Neural progenitor cell (in vitro differentiated cells): ENCODE measurements at regions not wholly inside any gene's neighbourhood (a gene's known extent, or its start where the extent isn't known, plus 50 kb on each side); places are given as distances from the start of the nearest gene placed in this dataset.

Experiments used
- DNase-seq: peaks from one replicate; pipeline ENCODE4 v3.0.0-alpha.2; 2016; ENCODE audit warnings: low spot score
- H2AFZ ChIP-seq: fragments of 200-600 bp; sonication (generic); replicated peaks from 2 replicates; pipeline ENCODE4 v1.6.1; 2016; ENCODE audit warnings: antibody characterized with exemption
- H3F3A ChIP-seq: fragments of 200-600 bp; sonication (generic); 2 replicates; pipeline ENCODE4 v1.6.1; 2016; ENCODE audit warnings: antibody characterized with exemption, low read depth
- H3K27ac ChIP-seq: fragments of 200-600 bp; sonication (generic); 2 replicates; pipeline ENCODE4 v1.5.1; 2016; ENCODE audit warnings: mild to moderate bottlenecking
- H3K27me3 ChIP-seq: fragments of 200-600 bp; sonication (generic); 2 replicates; pipeline ENCODE4 v1.6.1; 2016; ENCODE audit warnings: mild to moderate bottlenecking, moderate library complexity
- H3K36me3 ChIP-seq: fragments of 200-600 bp; sonication (generic); 2 replicates; pipeline ENCODE4 v1.5.1; 2016
- H3K4me1 ChIP-seq: fragments of 200-600 bp; sonication (generic); 2 replicates; pipeline ENCODE4 v1.6.1; 2016; ENCODE audit warnings: mixed run types
- H3K4me2 ChIP-seq: fragments of 200-600 bp; sonication (generic); 2 replicates; pipeline ENCODE4 v1.6.1; 2016
- H3K4me3 ChIP-seq: fragments of 200-600 bp; sonication (generic); 2 replicates; pipeline ENCODE4 v1.5.1; 2016
- H3K79me2 ChIP-seq: fragments of 200-600 bp; sonication (generic); 2 replicates; pipeline ENCODE4 v1.6.1; 2016; ENCODE audit warnings: low read depth
- H3K9ac ChIP-seq: fragments of 200-600 bp; sonication (generic); 2 replicates; pipeline ENCODE4 v1.6.1; 2016
- H3K9me3 ChIP-seq: fragments of 200-600 bp; sonication (generic); 2 replicates; pipeline ENCODE4 v1.5.1; 2016; ENCODE audit warnings: low read depth
- H4K20me1 ChIP-seq: fragments of 200-600 bp; sonication (generic); 2 replicates; pipeline ENCODE4 v1.6.1; 2016; ENCODE audit warnings: low read depth
- H3K27ac Mint-ChIP-seq: 3 replicates; pipeline ENCODE4 v1.8.0; 2021; ENCODE audit warnings: mixed read lengths
- H3K27me3 Mint-ChIP-seq: 2 replicates; pipeline ENCODE4 v1.8.0; 2022; ENCODE audit warnings: low read depth, mild to moderate bottlenecking, inconsistent platforms, moderate library complexity, mixed read lengths; ENCODE audit not compliant: insufficient read depth
- H3K36me3 Mint-ChIP-seq: 3 replicates; pipeline ENCODE4 v1.8.0; 2021; ENCODE audit warnings: mixed read lengths
- H3K4me1 Mint-ChIP-seq: 3 replicates; pipeline ENCODE4 v1.8.0; 2021; ENCODE audit warnings: mixed read lengths
- H3K4me3 Mint-ChIP-seq: 3 replicates; pipeline ENCODE4 v1.8.0; 2021; ENCODE audit warnings: mild to moderate bottlenecking, moderate library complexity, mixed read lengths
- H3K9me3 Mint-ChIP-seq: 3 replicates; pipeline ENCODE4 v1.8.0; 2020; ENCODE audit warnings: mixed read lengths
- EZH2 ChIP-seq: fragments of 200-600 bp; sonication (generic); IDR thresholded peaks from 2 replicates; pipeline ENCODE4 v1.6.1; 2017; ENCODE audit warnings: antibody characterized with exemption, mild to moderate bottlenecking, moderate library complexity
- EZH2phosphoT487 ChIP-seq: fragments of 200-600 bp; sonication (generic); IDR thresholded peaks from 2 replicates; pipeline ENCODE4 v1.6.1; 2017; ENCODE audit warnings: antibody characterized with exemption
- TF ChIP-seq, protein P1 (sequence below): fragments of 200-600 bp; sonication (generic); IDR thresholded peaks from 2 replicates; pipeline ENCODE4 v1.5.1; 2017; ENCODE audit warnings: antibody characterized with exemption, mild to moderate bottlenecking

DNA sequence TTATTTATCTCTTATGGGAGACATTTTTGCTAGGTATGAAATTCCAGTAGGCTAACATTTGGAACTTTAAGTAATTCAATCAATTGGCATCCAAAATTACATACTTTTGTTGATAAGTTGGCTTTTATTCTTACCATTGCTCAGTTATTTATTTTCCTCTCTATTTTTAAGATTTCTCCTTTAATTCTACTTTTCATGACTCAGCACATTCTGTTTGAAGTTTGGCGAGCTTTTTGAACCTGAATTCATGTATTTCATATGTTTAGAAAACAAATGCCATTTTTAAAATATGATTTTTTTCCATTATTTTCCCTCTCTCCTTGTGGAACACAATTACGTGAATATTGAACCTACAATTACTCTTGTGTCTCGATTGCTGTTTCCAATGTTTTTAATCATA, 2896.3 kb upstream of the PCDH20 start:
- Mint-ChIP-seq H3K4me3 (no peak overlapping the region), H3K9me3 (peaks cover 2% of the 10 kb centered on the region), H3K4me1 (no peaks in the 10 kb centered on the region), H3K36me3 (no peaks in the 10 kb centered on the region), H3K27me3 (no peaks in the 10 kb centered on the region), H3K27ac (no peak overlapping the region)
- no peaks in the 10 kb centered on the region for H3K27me3 ChIP-seq
- no peaks in the 10 kb centered on the region for H3K36me3 ChIP-seq
- no peaks in the 10 kb centered on the region for H4K20me1 ChIP-seq
- H3F3A ChIP-seq, result no peaks in the 10 kb centered on the region
- no peaks in the 10 kb centered on the region for H3K79me2 ChIP-seq
- TF ChIP-seq, protein P1, sequence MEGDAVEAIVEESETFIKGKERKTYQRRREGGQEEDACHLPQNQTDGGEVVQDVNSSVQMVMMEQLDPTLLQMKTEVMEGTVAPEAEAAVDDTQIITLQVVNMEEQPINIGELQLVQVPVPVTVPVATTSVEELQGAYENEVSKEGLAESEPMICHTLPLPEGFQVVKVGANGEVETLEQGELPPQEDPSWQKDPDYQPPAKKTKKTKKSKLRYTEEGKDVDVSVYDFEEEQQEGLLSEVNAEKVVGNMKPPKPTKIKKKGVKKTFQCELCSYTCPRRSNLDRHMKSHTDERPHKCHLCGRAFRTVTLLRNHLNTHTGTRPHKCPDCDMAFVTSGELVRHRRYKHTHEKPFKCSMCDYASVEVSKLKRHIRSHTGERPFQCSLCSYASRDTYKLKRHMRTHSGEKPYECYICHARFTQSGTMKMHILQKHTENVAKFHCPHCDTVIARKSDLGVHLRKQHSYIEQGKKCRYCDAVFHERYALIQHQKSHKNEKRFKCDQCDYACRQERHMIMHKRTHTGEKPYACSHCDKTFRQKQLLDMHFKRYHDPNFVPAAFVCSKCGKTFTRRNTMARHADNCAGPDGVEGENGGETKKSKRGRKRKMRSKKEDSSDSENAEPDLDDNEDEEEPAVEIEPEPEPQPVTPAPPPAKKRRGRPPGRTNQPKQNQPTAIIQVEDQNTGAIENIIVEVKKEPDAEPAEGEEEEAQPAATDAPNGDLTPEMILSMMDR, result no peak
- TF ChIP-seq EZH2phosphoT487 (no peak), EZH2 (no peak)
- DNase-seq, result no peak
- H3K4me3 ChIP-seq, result no peak overlapping the region
- no peak overlapping the region for H3K27ac ChIP-seq
- H3K9me3 ChIP-seq, result no peaks in the 10 kb centered on the region
- no peak overlapping the region for H3K4me2 ChIP-seq
- H2AFZ ChIP-seq, result no peak overlapping the region
- H3K9ac ChIP-seq, result no peak overlapping the region
- H3K4me1 ChIP-seq, result no peaks in the 10 kb centered on the region

DNA sequence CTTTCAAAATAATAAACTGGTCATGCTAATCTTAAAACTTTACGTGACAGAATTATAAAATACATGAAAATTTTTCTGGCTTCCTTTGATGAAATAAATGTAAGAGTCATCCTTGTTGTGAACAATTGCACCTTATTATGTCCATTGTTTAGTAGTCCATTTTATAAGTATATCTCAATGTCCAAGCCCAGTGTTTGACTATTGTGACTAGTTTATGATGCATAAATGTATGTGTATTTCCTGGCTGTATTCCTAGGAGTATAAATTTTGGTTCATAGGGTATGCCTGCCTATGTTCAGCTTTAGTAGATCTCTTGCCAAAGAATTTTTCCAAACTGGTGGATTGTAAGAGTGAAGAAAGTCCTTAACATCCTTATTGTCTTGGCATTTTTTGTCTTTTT, 2895.5 kb upstream of the PCDH20 start:
- no peaks in the 10 kb centered on the region for H3K36me3 ChIP-seq
- H3K9me3 ChIP-seq, result no peaks in the 10 kb centered on the region
- no peaks in the 10 kb centered on the region for H3K4me1 ChIP-seq
- H3K27me3 ChIP-seq, result no peaks in the 10 kb centered on the region
- no peak overlapping the region for H3K9ac ChIP-seq
- no peaks in the 10 kb centered on the region for H3K36me3 Mint-ChIP-seq
- no peaks in the 10 kb centered on the region for H3K79me2 ChIP-seq
- DNase-seq, result no peak
- TF ChIP-seq EZH2 (no peak), EZH2phosphoT487 (no peak)
- TF ChIP-seq, protein P1, result no peak
- no peak overlapping the region for H2AFZ ChIP-seq
- H3K27ac Mint-ChIP-seq, result no peak overlapping the region
- no peaks in the 10 kb centered on the region for H3K27me3 Mint-ChIP-seq
- H3F3A ChIP-seq, result no peaks in the 10 kb centered on the region
- no peaks in the 10 kb centered on the region for H4K20me1 ChIP-seq
- no peak overlapping the region for H3K4me2 ChIP-seq
- no peaks in the 10 kb centered on the region for H3K4me1 Mint-ChIP-seq
- H3K27ac ChIP-seq, result no peak overlapping the region
- no peak overlapping the region for H3K4me3 Mint-ChIP-seq
- H3K4me3 ChIP-seq, result no peak overlapping the region
- H3K9me3 Mint-ChIP-seq, result peaks cover 2% of the 10 kb centered on the region

DNA sequence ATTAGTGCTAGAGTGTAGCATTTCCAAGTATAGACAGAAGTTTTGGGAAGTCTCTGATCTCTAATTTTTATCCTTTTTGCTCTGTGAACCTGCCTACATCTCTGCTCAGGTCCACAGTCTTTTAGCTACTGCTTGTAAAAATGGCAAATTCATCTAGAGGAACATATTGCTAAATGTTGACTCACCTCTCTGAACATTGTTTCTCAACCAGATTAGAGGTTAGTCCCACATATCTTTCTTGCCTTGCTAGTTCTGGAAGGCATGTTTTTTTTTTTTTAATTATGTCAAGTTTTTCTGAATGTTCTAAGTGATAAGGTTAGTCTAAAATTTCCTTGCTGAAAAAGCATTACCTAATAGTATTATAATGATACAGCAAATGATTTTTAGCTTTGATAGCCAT, 2889.6 kb upstream of the PCDH20 start:
- Mint-ChIP-seq H3K4me3 (no peak overlapping the region), H3K9me3 (no peaks in the 10 kb centered on the region), H3K4me1 (no peaks in the 10 kb centered on the region), H3K27ac (no peak overlapping the region), H3K27me3 (no peaks in the 10 kb centered on the region), H3K36me3 (no peaks in the 10 kb centered on the region)
- TF ChIP-seq EZH2, result no peak
- no peak for TF ChIP-seq EZH2phosphoT487
- TF ChIP-seq, protein P1, result no peak
- Histone ChIP-seq H3K4me2 (no peak overlapping the region), H3K27ac (no peak overlapping the region), H3F3A (no peaks in the 10 kb centered on the region), H4K20me1 (no peaks in the 10 kb centered on the region), H3K4me1 (no peaks in the 10 kb centered on the region), H3K9me3 (no peaks in the 10 kb centered on the region), H3K36me3 (no peaks in the 10 kb centered on the region), H3K79me2 (no peaks in the 10 kb centered on the region), H2AFZ (peak overlapping the region; percentile 28), H3K9ac (no peak overlapping the region), H3K4me3 (no peak overlapping the region), H3K27me3 (no peaks in the 10 kb centered on the region)
- DNase-seq, result no peak

DNA sequence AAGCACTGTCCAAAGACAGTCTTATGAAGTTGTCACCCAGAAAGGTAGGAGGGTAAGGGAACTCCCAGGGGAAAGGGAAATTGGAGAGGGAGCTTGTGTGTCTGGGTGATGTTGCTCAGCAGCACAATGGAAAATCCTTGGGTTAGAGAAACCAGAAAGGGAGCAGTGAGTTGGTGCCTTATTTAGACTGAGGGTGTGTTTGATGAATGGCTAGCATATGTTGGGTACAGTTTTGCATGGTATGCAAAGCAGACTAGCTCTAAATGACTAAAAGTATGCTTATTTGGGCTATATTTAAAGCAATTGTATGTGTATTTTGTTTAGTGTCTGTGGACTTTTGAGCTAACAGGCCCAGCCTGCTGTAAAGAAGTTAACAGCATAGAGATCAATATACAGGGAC, 2884.6 kb upstream of the PCDH20 start:
- Histone ChIP-seq H3K27me3 (no peaks in the 10 kb centered on the region), H3K27ac (no peak overlapping the region), H2AFZ (no peak overlapping the region), H3K9ac (no peak overlapping the region), H3K4me2 (no peak overlapping the region), H3K36me3 (no peaks in the 10 kb centered on the region), H3K4me1 (no peaks in the 10 kb centered on the region), H3K4me3 (no peak overlapping the region), H3K79me2 (no peaks in the 10 kb centered on the region), H4K20me1 (no peaks in the 10 kb centered on the region), H3F3A (no peaks in the 10 kb centered on the region), H3K9me3 (no peaks in the 10 kb centered on the region)
- H3K9me3 Mint-ChIP-seq, result no peaks in the 10 kb centered on the region
- H3K27ac Mint-ChIP-seq, result no peak overlapping the region
- DNase-seq, result no peak
- TF ChIP-seq EZH2, result no peak
- H3K36me3 Mint-ChIP-seq, result no peaks in the 10 kb centered on the region
- H3K27me3 Mint-ChIP-seq, result no peaks in the 10 kb centered on the region
- no peak overlapping the region for H3K4me3 Mint-ChIP-seq
- H3K4me1 Mint-ChIP-seq, result no peaks in the 10 kb centered on the region
